Endothelial cell of umbilical vein (primary cell): ENCODE measurements at regions not wholly inside any gene's neighbourhood (a gene's known extent, or its start where the extent isn't known, plus 50 kb on each side); places are given as distances from the start of the nearest gene placed in this dataset.

Source experiments
- BruUV-seq: library from RNA; stranded (reverse); fragments of 400-500 nt; replicated peaks from 2 replicates; lab custom pipeline; 2021; lab: Mats Ljungman, UMichigan
- CTCF ChIA-PET: fragments of 300-600, 350-600 bp; sonication (Branson Sonifier 250); formaldehyde crosslinking; loops from one replicate; lab custom pipeline; 2021; ENCODE audit warnings: antibody characterized with exemption, inconsistent platforms; lab: Charles Lee
- POLR2A ChIA-PET: fragments of 300-600, 350-600 bp; sonication (Branson Sonifier 250); formaldehyde crosslinking; loops from one replicate; lab custom pipeline; 2021; ENCODE audit warnings: antibody characterized with exemption, inconsistent platforms; lab: Charles Lee
- DNase-seq: peaks from one replicate; pipeline ENCODE4 v3.0.0-alpha.2; 2011; ENCODE audit warnings: low read depth, low spot score
- FAIRE-seq: peaks from 2 replicates; lab custom pipeline; 2011; peaks lifted over from hg19 to GRCh38; lab: Jason Lieb, UNC
- H2AFZ ChIP-seq: 2 replicates; pipeline ENCODE4 v1.6.0; 2012; ENCODE audit warnings: low read depth, low read length, control low read depth, inconsistent platforms
- H3K27ac ChIP-seq: 2 replicates; pipeline ENCODE4 v1.5.1; 2011; ENCODE audit warnings: low read depth, mild to moderate bottlenecking, control low read depth, low read length, moderate library complexity; ENCODE audit not compliant: insufficient read depth
- H3K27me3 ChIP-seq, 2 experiments: 2 replicates each; pipeline versions ENCODE4 v1.6.0 to v1.6.1; 2011; ENCODE audit warnings: low read length in 2 of 2, mixed read lengths in 1 of 2; ENCODE audit not compliant: control insufficient read depth in 2 of 2, insufficient read depth in 2 of 2
- H3K36me3 ChIP-seq, 2 experiments: 2 replicates in 1 of 2; 3 replicates in 1 of 2; pipeline ENCODE4 v1.5.1; 2011; ENCODE audit warnings: low read length in 2 of 2, mild to moderate bottlenecking in 1 of 2, moderate library complexity in 1 of 2; ENCODE audit not compliant: control insufficient read depth in 2 of 2, insufficient read depth in 2 of 2; ENCODE audit errors: extremely low read depth in 1 of 2
- H3K4me1 ChIP-seq: 3 replicates; pipeline ENCODE4 v1.5.1; 2011; ENCODE audit warnings: mild to moderate bottlenecking, low read length; ENCODE audit not compliant: control insufficient read depth, insufficient read depth; ENCODE audit errors: extremely low read depth
- H3K4me2 ChIP-seq: 2 replicates; pipeline ENCODE4 v1.6.1; 2011; ENCODE audit warnings: low read length, control low read depth, mixed read lengths; ENCODE audit not compliant: insufficient read depth
- H3K4me3 ChIP-seq, 3 experiments: fragments of 200-600 bp in 1 of 3; sonication (generic), shearing (Covaris generic) in 1 of 3; replicated peaks in 1 of 3; 2 replicates each; pipeline ENCODE4 v1.5.1; 2011 to 2016; ENCODE audit warnings: control low read depth in 3 of 3, low read length in 3 of 3, mild to moderate bottlenecking in 2 of 3, inconsistent platforms in 1 of 3, low read depth in 1 of 3, moderate library complexity in 1 of 3; ENCODE audit not compliant: insufficient read depth in 1 of 3
- H3K79me2 ChIP-seq: 2 replicates; pipeline ENCODE4 v1.6.0; 2012; ENCODE audit warnings: low read length, inconsistent platforms; ENCODE audit not compliant: control insufficient read depth, insufficient read depth
- H3K9ac ChIP-seq: replicated peaks from 2 replicates; pipeline ENCODE3; 2011; ENCODE audit warnings: low read length, control low read depth; ENCODE audit not compliant: insufficient read depth; ENCODE audit errors: extremely low read depth
- H3K9me1 ChIP-seq: replicated peaks from 3 replicates; pipeline ENCODE4 v1.6.0; 2011; ENCODE audit warnings: mild to moderate bottlenecking, low read length; ENCODE audit not compliant: control insufficient read depth, insufficient read depth; ENCODE audit errors: extremely low read depth
- H3K9me3 ChIP-seq: replicated peaks from 2 replicates; pipeline ENCODE4 v1.5.1; 2012; ENCODE audit warnings: low read length, inconsistent platforms; ENCODE audit not compliant: control insufficient read depth, insufficient read depth
- H4K20me1 ChIP-seq: replicated peaks from 2 replicates; pipeline ENCODE3; 2011; ENCODE audit warnings: mild to moderate bottlenecking, low read length; ENCODE audit not compliant: control insufficient read depth, insufficient read depth; ENCODE audit errors: extremely low read depth
- MAX ChIP-seq: IDR thresholded peaks from 2 replicates; pipeline ENCODE4 v1.6.1; 2011; ENCODE audit not compliant: insufficient read depth, insufficient read length
- dilution Hi-C: fragments of 300-500 bp; cut with MboI; formaldehyde crosslinking; loops from one replicate; pipeline ENCODE4 v1.15.0; 2019; ENCODE audit warnings: low sequenced_read_pairs; ENCODE audit not compliant: extremely low pct_ligation_motif_present
- intact Hi-C: fragments of 100-400 bp; cut with micrococcal nuclease; formaldehyde crosslinking; loops from one replicate; pipeline ENCODE4 v1.10.0; 2022

- H3K27ac ChIP-seq = no peak overlapping the region
- POLR2A ChIA-PET = interaction anchor here (0.6 kb wide), 1 partner anchor 225 kb away, joined by 3 read pairs; no protein-coding TSS in a partner anchor
- TF ChIP-seq MAX = no peak
- H3K79me2 ChIP-seq = no peaks in the 10 kb centered on the region
- no peak overlapping the region for H3K4me3 ChIP-seq
- intact Hi-C loops (loop anchor here (10.0 kb wide), 1 partner anchor 725 kb away; the partner anchor contains the start of gene UTS2B), dilution Hi-C loops (no loop called here)
- H3K4me1 ChIP-seq = peaks cover 27% of the 10 kb centered on the region
- BruUV-seq = no TSS peak
- H3K4me2 ChIP-seq = no peak overlapping the region
- H3K27me3 ChIP-seq = no peaks in the 10 kb centered on the region
- no peak overlapping the region for H2AFZ ChIP-seq
- no peaks in the 10 kb centered on the region for H3K9me1 ChIP-seq
- no peaks in the 10 kb centered on the region for H4K20me1 ChIP-seq
- no peaks in the 10 kb centered on the region for H3K9me3 ChIP-seq
- no peak overlapping the region for H3K9ac ChIP-seq
- DNase-seq (no peak), FAIRE-seq (no peak)
- CTCF ChIA-PET = no interaction called here
- H3K36me3 ChIP-seq = no peaks in the 10 kb centered on the region
These were observed 599.3 kb downstream of the PYDC2 start for GRCh38 chr3:192060160-192060781.

GRCh38 chr3:192061426-192061825, 600.5 kb downstream of the PYDC2 start:
- no peaks in the 10 kb centered on the region for H3K9me1 ChIP-seq
- no peaks in the 10 kb centered on the region for H4K20me1 ChIP-seq
- H2AFZ ChIP-seq = no peak overlapping the region
- H3K4me1 ChIP-seq = peaks cover 15% of the 10 kb centered on the region
- no peak overlapping the region for H3K4me2 ChIP-seq
- no peaks in the 10 kb centered on the region for H3K27me3 ChIP-seq
- ChIA-PET POLR2A (no interaction called here), CTCF (no interaction called here)
- H3K36me3 ChIP-seq = no peaks in the 10 kb centered on the region
- FAIRE-seq (no peak), DNase-seq (no peak)
- H3K9me3 ChIP-seq = no peaks in the 10 kb centered on the region
- dilution Hi-C loops = no loop called here
- no peak overlapping the region for H3K27ac ChIP-seq
- BruUV-seq = no TSS peak
- no peak for TF ChIP-seq MAX
- no peak overlapping the region for H3K4me3 ChIP-seq
- intact Hi-C loops = loop anchor here (10.0 kb wide), 1 partner anchor 727 kb away; the partner anchor contains the start of gene UTS2B
- no peak overlapping the region for H3K9ac ChIP-seq
- H3K79me2 ChIP-seq = no peaks in the 10 kb centered on the region
